ENCODE measurements at regions not wholly inside any gene's neighbourhood (a gene's known extent, or its start where the extent isn't known, plus 50 kb on each side); places are given as distances from the start of the nearest gene placed in this dataset.

GRCh38 chr1:59236721-59237545, 60.0 kb upstream of the FGGY start:
- Histone ChIP-seq H3K27ac (replicated peaks) (no peak overlapping the region), H3K27me3 (ENCODE audit: insufficient read depth, poor library complexity, severe bottlenecking) (no peaks in the 10 kb centered on the region), H3K4me3 (replicated peaks; ENCODE audit: insufficient read depth, low read length) (no peak overlapping the region)
- no peak for TF ChIP-seq SPI1 (IDR thresholded peaks at IDR 0.05; ENCODE audit: borderline replicate concordance, low read depth)
- TF ChIP-seq, protein P1, sequence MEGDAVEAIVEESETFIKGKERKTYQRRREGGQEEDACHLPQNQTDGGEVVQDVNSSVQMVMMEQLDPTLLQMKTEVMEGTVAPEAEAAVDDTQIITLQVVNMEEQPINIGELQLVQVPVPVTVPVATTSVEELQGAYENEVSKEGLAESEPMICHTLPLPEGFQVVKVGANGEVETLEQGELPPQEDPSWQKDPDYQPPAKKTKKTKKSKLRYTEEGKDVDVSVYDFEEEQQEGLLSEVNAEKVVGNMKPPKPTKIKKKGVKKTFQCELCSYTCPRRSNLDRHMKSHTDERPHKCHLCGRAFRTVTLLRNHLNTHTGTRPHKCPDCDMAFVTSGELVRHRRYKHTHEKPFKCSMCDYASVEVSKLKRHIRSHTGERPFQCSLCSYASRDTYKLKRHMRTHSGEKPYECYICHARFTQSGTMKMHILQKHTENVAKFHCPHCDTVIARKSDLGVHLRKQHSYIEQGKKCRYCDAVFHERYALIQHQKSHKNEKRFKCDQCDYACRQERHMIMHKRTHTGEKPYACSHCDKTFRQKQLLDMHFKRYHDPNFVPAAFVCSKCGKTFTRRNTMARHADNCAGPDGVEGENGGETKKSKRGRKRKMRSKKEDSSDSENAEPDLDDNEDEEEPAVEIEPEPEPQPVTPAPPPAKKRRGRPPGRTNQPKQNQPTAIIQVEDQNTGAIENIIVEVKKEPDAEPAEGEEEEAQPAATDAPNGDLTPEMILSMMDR (IDR thresholded peaks at IDR 0.05; ENCODE audit: insufficient read depth, low read length) = no peak
- TF ChIP-seq POLR2AphosphoS5 (IDR thresholded peaks at IDR 0.05; ENCODE audit: low read depth) = no peak
- TF ChIP-seq, protein P2, sequence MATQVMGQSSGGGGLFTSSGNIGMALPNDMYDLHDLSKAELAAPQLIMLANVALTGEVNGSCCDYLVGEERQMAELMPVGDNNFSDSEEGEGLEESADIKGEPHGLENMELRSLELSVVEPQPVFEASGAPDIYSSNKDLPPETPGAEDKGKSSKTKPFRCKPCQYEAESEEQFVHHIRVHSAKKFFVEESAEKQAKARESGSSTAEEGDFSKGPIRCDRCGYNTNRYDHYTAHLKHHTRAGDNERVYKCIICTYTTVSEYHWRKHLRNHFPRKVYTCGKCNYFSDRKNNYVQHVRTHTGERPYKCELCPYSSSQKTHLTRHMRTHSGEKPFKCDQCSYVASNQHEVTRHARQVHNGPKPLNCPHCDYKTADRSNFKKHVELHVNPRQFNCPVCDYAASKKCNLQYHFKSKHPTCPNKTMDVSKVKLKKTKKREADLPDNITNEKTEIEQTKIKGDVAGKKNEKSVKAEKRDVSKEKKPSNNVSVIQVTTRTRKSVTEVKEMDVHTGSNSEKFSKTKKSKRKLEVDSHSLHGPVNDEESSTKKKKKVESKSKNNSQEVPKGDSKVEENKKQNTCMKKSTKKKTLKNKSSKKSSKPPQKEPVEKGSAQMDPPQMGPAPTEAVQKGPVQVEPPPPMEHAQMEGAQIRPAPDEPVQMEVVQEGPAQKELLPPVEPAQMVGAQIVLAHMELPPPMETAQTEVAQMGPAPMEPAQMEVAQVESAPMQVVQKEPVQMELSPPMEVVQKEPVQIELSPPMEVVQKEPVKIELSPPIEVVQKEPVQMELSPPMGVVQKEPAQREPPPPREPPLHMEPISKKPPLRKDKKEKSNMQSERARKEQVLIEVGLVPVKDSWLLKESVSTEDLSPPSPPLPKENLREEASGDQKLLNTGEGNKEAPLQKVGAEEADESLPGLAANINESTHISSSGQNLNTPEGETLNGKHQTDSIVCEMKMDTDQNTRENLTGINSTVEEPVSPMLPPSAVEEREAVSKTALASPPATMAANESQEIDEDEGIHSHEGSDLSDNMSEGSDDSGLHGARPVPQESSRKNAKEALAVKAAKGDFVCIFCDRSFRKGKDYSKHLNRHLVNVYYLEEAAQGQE (IDR thresholded peaks at IDR 0.05; ENCODE audit: insufficient replicate concordance, low read depth) = no peak
- TF ChIP-seq GABPA (IDR thresholded peaks at IDR 0.05; ENCODE audit: low read depth) = no peak
- no peak for DNase-seq (ENCODE audit: low read depth in 1 of 2, low spot score in 1 of 2)

- H3K27ac ChIP-seq (replicated peaks) = no peak overlapping the region
- DNase-seq (ENCODE audit: low read depth in 1 of 2, low spot score in 1 of 2) = no peak
- H3K27me3 ChIP-seq (ENCODE audit: insufficient read depth, poor library complexity, severe bottlenecking) = no peaks in the 10 kb centered on the region
- TF ChIP-seq, protein P1 (IDR thresholded peaks at IDR 0.05; ENCODE audit: insufficient read depth, low read length) = no peak
- no peak for TF ChIP-seq POLR2AphosphoS5 (IDR thresholded peaks at IDR 0.05; ENCODE audit: low read depth)
- TF ChIP-seq SPI1 (IDR thresholded peaks at IDR 0.05; ENCODE audit: borderline replicate concordance, low read depth) = no peak
- TF ChIP-seq, protein P2 (IDR thresholded peaks at IDR 0.05; ENCODE audit: insufficient replicate concordance, low read depth) = no peak
- no peak for TF ChIP-seq GABPA (IDR thresholded peaks at IDR 0.05; ENCODE audit: low read depth)
- no peak overlapping the region for H3K4me3 ChIP-seq (replicated peaks; ENCODE audit: insufficient read depth, low read length)
These were observed 59.0 kb upstream of the FGGY start for GRCh38 chr1:59237900-59238299.

DNA sequence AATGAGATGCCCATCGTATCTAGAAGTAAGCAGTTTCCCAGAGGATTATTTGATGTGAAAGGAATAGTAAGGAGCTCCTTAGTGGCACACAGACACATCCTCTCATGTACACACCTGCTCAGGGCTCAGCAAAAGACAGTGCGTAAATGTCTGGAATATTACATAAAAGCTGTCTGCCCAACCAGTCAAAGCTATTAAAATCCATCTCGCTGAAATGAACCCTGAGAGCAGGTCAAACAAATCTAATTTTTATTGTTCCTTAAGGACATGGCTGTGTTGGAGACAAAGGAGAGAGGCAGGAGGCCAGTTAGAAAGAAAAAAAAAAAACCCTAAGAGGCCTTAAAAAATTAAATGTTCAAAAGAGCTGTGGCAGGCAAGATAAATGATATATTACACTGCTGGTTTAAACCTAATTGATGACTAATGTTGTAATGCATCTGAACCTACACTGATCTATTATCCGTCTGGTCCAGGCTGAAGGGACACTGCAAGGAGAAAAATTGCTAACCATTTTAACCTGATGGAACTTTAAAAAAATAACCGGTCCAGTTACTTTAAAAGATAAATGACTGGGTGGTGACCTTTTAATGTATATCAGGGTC, 58.5 kb upstream of the FGGY start:
- no peak overlapping the region for H3K27ac ChIP-seq (replicated peaks)
- no peak for DNase-seq (ENCODE audit: low read depth in 1 of 2, low spot score in 1 of 2)
- TF ChIP-seq, protein P2 (IDR thresholded peaks at IDR 0.05; ENCODE audit: insufficient replicate concordance, low read depth) = no peak
- TF ChIP-seq POLR2AphosphoS5 (IDR thresholded peaks at IDR 0.05; ENCODE audit: low read depth) (no peak), GABPA (IDR thresholded peaks at IDR 0.05; ENCODE audit: low read depth) (no peak)
- no peaks in the 10 kb centered on the region for H3K27me3 ChIP-seq (ENCODE audit: insufficient read depth, poor library complexity, severe bottlenecking)
- no peak overlapping the region for H3K4me3 ChIP-seq (replicated peaks; ENCODE audit: insufficient read depth, low read length)

Measured in HL-60 (cell line).